Parathyroid adenoma (tissue), 2 donors: ENCODE measurements at regions not wholly inside any gene's neighbourhood (a gene's known extent, or its start where the extent isn't known, plus 50 kb on each side); places are given as distances from the start of the nearest gene placed in this dataset.

ENCODE experiments used
- H2AFZ ChIP-seq: fragments of 300-600 bp; sonication (generic); one replicate; pipeline ENCODE4 v1.7.0; 2017; ENCODE audit warnings: antibody characterized with exemption, mild to moderate bottlenecking
- H3K27ac ChIP-seq: fragments of 300-600 bp; sonication (generic); one replicate; pipeline ENCODE4 v1.7.0; 2017
- H3K27me3 ChIP-seq: fragments of 300-600 bp; sonication (generic); one replicate; pipeline ENCODE4 v1.7.0; 2017; ENCODE audit warnings: low read length; ENCODE audit not compliant: control insufficient read depth, insufficient read depth
- H3K36me3 ChIP-seq: fragments of 300-600 bp; sonication (generic); one replicate; pipeline ENCODE4 v1.7.0; 2017; ENCODE audit warnings: low read length; ENCODE audit not compliant: control insufficient read depth, insufficient read depth
- H3K4me1 ChIP-seq: fragments of 300-600 bp; sonication (generic); one replicate; pipeline ENCODE4 v1.7.0; 2017; ENCODE audit warnings: control low read depth
- H3K4me2 ChIP-seq: fragments of 300-600 bp; sonication (generic); one replicate; pipeline ENCODE4 v1.7.0; 2017; ENCODE audit warnings: low read length
- H3K4me3 ChIP-seq: fragments of 300-600 bp; sonication (generic); one replicate; pipeline ENCODE4 v1.7.0; 2017; ENCODE audit warnings: low read depth, low read length
- H3K79me2 ChIP-seq: fragments of 300-600 bp; sonication (generic); one replicate; pipeline ENCODE4 v1.7.0; 2017; ENCODE audit warnings: control low read depth
- H3K9ac ChIP-seq: fragments of 300-600 bp; sonication (generic); one replicate; pipeline ENCODE4 v1.7.0; 2017; ENCODE audit warnings: mild to moderate bottlenecking
- H3K9me3 ChIP-seq: fragments of 300-600 bp; sonication (generic); one replicate; pipeline ENCODE4 v1.7.0; 2017; ENCODE audit warnings: low read length; ENCODE audit not compliant: control insufficient read depth
- TF ChIP-seq, protein P1 (sequence below): fragments of 300-600 bp; sonication (generic); IDR thresholded peaks from one replicate; pipeline ENCODE4 v1.7.0; 2017; ENCODE audit warnings: antibody characterized with exemption, mild to moderate bottlenecking
- donor health status: primary hyperparathyroidism.

DNA sequence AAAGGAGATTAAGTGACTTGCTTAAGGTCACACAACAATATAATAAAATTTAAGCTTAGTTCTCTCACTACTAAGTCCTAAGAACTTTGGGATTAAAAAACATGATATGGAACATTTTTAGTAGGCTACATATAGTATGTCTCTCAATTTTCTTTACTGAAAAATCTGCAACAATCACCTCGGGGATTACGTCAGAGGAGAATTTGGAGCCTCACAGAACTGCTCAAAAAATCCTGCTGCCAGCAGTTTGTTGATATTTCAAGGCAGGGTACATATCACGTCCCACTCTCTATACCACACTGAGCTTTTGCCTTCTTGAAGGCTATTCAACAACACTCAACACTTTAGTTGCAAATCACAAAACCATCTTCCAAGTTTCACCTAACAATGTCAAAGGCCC lies 561.6 kb upstream of the BTBD3 start:
- Histone ChIP-seq H3K4me3 (no peak overlapping the region), H3K36me3 (no peaks in the 10 kb centered on the region), H3K79me2 (no peaks in the 10 kb centered on the region), H3K27me3 (no peaks in the 10 kb centered on the region), H3K27ac (no peak overlapping the region), H3K9me3 (no peaks in the 10 kb centered on the region), H2AFZ (no peak overlapping the region), H3K9ac (no peak overlapping the region), H3K4me1 (no peaks in the 10 kb centered on the region), H3K4me2 (no peak overlapping the region)
- TF ChIP-seq, protein P1, sequence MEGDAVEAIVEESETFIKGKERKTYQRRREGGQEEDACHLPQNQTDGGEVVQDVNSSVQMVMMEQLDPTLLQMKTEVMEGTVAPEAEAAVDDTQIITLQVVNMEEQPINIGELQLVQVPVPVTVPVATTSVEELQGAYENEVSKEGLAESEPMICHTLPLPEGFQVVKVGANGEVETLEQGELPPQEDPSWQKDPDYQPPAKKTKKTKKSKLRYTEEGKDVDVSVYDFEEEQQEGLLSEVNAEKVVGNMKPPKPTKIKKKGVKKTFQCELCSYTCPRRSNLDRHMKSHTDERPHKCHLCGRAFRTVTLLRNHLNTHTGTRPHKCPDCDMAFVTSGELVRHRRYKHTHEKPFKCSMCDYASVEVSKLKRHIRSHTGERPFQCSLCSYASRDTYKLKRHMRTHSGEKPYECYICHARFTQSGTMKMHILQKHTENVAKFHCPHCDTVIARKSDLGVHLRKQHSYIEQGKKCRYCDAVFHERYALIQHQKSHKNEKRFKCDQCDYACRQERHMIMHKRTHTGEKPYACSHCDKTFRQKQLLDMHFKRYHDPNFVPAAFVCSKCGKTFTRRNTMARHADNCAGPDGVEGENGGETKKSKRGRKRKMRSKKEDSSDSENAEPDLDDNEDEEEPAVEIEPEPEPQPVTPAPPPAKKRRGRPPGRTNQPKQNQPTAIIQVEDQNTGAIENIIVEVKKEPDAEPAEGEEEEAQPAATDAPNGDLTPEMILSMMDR = no peak

DNA sequence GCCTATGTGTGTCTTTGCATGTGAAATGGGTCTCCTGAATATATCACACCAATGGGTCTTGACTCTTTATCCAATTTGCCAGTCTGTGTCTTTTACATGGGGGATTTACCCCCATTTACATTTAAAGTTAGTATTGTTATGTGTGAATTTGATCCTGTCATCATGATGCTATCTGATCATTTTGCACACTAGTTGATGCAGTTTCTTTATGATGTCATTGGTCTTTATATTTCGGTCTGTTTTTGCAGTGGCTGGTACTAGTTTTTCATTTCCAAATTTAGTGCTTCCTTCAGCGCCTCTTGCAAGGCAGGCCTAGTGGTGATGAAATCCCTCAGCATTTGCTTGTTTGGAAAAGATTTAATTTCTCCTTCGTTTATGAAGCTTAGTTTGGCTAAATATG lies 555.2 kb upstream of the BTBD3 start:
- no peaks in the 10 kb centered on the region for H3K9me3 ChIP-seq
- no peak overlapping the region for H3K4me3 ChIP-seq
- H3K4me1 ChIP-seq = no peaks in the 10 kb centered on the region
- no peaks in the 10 kb centered on the region for H3K27me3 ChIP-seq
- H3K79me2 ChIP-seq = no peaks in the 10 kb centered on the region
- H2AFZ ChIP-seq = no peak overlapping the region
- H3K27ac ChIP-seq = no peak overlapping the region
- H3K9ac ChIP-seq = no peak overlapping the region
- no peaks in the 10 kb centered on the region for H3K36me3 ChIP-seq
- H3K4me2 ChIP-seq = no peak overlapping the region
- TF ChIP-seq, protein P1 = no peak

DNA sequence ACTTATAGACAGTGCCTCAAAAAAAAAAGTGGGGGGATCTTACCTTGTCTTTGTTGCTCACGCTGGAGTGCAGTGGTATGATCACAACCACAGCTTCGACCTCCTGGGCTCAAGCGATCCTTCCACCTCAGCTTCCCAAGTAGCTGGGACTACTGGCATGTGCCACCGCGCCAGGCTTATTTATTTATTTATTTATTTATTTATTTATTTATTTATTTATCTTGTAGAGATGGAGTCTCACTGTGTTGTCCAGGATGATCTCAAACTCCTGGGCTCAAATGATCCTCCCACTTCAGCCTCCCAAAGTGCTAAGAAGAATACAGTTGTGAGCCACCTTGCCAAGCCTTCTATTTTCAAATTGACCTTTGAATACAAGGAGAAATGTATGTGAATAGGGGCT lies 553.0 kb upstream of the BTBD3 start:
- TF ChIP-seq, protein P1 = no peak
- no peaks in the 10 kb centered on the region for H3K9me3 ChIP-seq
- H3K27ac ChIP-seq = no peak overlapping the region
- H3K4me2 ChIP-seq = no peak overlapping the region
- no peaks in the 10 kb centered on the region for H3K27me3 ChIP-seq
- H3K9ac ChIP-seq = no peak overlapping the region
- no peaks in the 10 kb centered on the region for H3K4me1 ChIP-seq
- H3K4me3 ChIP-seq = no peak overlapping the region
- no peaks in the 10 kb centered on the region for H3K79me2 ChIP-seq
- no peaks in the 10 kb centered on the region for H3K36me3 ChIP-seq
- H2AFZ ChIP-seq = no peak overlapping the region

DNA sequence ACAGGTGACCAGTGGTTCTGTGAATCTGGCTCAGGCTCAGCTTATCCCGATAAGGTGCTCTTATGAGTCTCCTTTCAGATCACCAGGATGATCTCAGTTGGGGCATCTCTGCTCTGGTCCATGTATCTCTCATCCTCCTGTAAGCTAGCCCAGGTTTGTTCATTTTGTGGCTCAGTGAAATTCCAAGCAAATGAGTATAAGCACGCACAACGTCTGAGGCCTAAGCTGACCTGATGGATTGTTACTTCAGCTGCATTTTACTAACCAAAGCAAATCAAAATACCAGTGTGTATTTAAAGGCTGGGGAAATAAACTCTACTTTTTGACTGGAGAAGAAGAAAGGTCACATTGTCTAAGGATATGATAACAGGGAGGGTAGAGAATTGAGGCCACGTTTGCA lies 551.0 kb upstream of the BTBD3 start:
- H3K27me3 ChIP-seq = no peaks in the 10 kb centered on the region
- no peaks in the 10 kb centered on the region for H3K4me1 ChIP-seq
- TF ChIP-seq, protein P1 = no peak
- no peaks in the 10 kb centered on the region for H3K9me3 ChIP-seq
- H3K9ac ChIP-seq = no peak overlapping the region
- no peak overlapping the region for H3K4me3 ChIP-seq
- no peak overlapping the region for H3K4me2 ChIP-seq
- H3K27ac ChIP-seq = no peak overlapping the region
- H2AFZ ChIP-seq = no peak overlapping the region
- H3K36me3 ChIP-seq = no peaks in the 10 kb centered on the region
- no peaks in the 10 kb centered on the region for H3K79me2 ChIP-seq

DNA sequence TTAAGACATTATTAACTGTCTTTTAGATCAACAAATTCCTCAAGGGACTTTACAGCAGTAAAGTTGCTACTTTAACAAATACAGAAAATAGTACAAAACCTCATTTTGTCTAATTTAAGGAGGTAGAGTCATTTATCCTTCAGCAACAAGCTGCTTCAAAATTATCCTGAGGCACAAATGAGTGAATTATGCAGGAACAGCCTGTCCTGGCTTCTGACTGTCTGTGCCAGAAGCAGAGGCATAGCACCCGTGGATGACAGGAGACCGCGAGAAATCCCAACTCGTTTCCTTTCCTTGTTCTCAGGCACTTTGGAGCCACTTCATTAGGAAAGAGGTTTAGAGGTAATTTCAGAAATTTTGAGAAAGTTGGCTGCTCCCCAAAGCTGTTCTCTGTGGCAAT lies 549.2 kb upstream of the BTBD3 start:
- no peak overlapping the region for H3K27ac ChIP-seq
- H3K4me2 ChIP-seq = no peak overlapping the region
- no peaks in the 10 kb centered on the region for H3K36me3 ChIP-seq
- TF ChIP-seq, protein P1 = no peak
- H3K4me3 ChIP-seq = no peak overlapping the region
- no peaks in the 10 kb centered on the region for H3K4me1 ChIP-seq
- no peaks in the 10 kb centered on the region for H3K79me2 ChIP-seq
- no peak overlapping the region for H3K9ac ChIP-seq
- no peaks in the 10 kb centered on the region for H3K27me3 ChIP-seq
- H3K9me3 ChIP-seq = no peaks in the 10 kb centered on the region
- H2AFZ ChIP-seq = no peak overlapping the region
